Esophagus squamous epithelium (tissue), 4 donors: ENCODE measurements at regions not wholly inside any gene's neighbourhood (a gene's known extent, or its start where the extent isn't known, plus 50 kb on each side); places are given as distances from the start of the nearest gene placed in this dataset.
"Not testable (repeated sequence)": the region's sequence is repeated elsewhere in the genome, so short reads cannot be mapped to it uniquely, and the experiment has no call there.

Experiments used
- POLR2A ChIP-seq, 4 donors: fragments of 450-650 bp; IDR thresholded peaks; one replicate each; pipeline ENCODE4 v1.6.1; 2017; ENCODE audit warnings: antibody characterized with exemption in 4 of 4, mild to moderate bottlenecking in 4 of 4, moderate library complexity in 3 of 4
- TF ChIP-seq, protein P1 (sequence below), 6 experiments: fragments of 450-650 bp in 4 of 6; fragments of 200-600 bp in 2 of 6; sonication (generic) in 2 of 6; IDR thresholded peaks; one replicate each; pipeline ENCODE4 v1.5.1; 2016 to 2019; ENCODE audit warnings: antibody characterized with exemption in 6 of 6, mild to moderate bottlenecking in 4 of 6, moderate library complexity in 4 of 6

DNA sequence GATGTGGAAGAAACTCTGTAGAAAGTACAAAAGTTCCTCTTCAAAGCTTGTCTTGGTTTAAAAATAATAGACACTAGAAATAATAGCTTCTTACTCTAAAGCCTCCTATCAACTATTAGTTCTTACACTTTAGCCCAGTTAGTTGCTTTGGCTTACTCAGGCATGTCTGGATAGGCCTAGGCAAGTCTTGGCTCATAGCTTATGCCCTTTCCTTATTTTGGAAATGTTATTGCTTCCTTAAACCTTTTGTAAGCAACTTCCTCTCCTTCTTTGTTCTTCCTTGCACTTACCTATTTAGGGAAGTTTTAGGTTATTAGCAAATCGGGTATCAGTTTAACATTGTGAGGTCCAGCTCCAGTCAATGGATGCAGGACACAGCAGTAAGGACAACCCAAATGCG is 628.4 kb upstream of the PRR20A start:
- TF ChIP-seq, protein P1, sequence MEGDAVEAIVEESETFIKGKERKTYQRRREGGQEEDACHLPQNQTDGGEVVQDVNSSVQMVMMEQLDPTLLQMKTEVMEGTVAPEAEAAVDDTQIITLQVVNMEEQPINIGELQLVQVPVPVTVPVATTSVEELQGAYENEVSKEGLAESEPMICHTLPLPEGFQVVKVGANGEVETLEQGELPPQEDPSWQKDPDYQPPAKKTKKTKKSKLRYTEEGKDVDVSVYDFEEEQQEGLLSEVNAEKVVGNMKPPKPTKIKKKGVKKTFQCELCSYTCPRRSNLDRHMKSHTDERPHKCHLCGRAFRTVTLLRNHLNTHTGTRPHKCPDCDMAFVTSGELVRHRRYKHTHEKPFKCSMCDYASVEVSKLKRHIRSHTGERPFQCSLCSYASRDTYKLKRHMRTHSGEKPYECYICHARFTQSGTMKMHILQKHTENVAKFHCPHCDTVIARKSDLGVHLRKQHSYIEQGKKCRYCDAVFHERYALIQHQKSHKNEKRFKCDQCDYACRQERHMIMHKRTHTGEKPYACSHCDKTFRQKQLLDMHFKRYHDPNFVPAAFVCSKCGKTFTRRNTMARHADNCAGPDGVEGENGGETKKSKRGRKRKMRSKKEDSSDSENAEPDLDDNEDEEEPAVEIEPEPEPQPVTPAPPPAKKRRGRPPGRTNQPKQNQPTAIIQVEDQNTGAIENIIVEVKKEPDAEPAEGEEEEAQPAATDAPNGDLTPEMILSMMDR (IDR thresholded peaks at IDR 0.05) = not testable (repeated sequence)
- TF ChIP-seq POLR2A (IDR thresholded peaks at IDR 0.05) = not testable (repeated sequence)
